ENCODE measurements at regions not wholly inside any gene's neighbourhood (a gene's known extent, or its start where the extent isn't known, plus 50 kb on each side); places are given as distances from the start of the nearest gene placed in this dataset.

DNA sequence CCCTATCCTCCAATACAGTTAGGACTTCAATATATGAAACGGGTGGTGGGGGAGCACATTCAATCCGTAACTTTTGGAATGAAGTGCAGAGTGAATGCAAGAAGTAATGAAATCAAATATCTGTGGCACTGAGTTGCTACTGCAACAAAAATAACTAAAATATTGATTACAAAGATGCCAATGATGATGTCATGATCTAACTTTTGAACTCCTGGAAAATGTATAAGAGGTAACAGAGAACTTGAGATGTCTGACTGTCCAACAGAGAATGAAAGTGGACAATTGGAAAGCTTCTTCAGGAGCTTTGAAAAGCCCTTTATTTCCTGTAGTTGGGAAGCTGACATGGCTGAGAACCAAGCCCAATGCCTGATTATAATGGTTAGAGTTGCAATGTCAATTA is 279.9 kb downstream of the ZBBX start:
- TF ChIP-seq, protein P1, sequence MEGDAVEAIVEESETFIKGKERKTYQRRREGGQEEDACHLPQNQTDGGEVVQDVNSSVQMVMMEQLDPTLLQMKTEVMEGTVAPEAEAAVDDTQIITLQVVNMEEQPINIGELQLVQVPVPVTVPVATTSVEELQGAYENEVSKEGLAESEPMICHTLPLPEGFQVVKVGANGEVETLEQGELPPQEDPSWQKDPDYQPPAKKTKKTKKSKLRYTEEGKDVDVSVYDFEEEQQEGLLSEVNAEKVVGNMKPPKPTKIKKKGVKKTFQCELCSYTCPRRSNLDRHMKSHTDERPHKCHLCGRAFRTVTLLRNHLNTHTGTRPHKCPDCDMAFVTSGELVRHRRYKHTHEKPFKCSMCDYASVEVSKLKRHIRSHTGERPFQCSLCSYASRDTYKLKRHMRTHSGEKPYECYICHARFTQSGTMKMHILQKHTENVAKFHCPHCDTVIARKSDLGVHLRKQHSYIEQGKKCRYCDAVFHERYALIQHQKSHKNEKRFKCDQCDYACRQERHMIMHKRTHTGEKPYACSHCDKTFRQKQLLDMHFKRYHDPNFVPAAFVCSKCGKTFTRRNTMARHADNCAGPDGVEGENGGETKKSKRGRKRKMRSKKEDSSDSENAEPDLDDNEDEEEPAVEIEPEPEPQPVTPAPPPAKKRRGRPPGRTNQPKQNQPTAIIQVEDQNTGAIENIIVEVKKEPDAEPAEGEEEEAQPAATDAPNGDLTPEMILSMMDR (conservative IDR thresholded peaks at IDR 0.05 in 1 of 2, IDR thresholded peaks at IDR 0.05 in 1 of 2; ENCODE audit: extremely low read depth in 1 of 2, insufficient read depth in 1 of 2, low read depth in 1 of 2, low read length in 2 of 2), result no peak
- no peak for TF ChIP-seq EZH2 (IDR thresholded peaks at IDR 0.05; ENCODE audit: borderline replicate concordance, low read length)

Data from mammary epithelial cell (primary cell).